ENCODE measurements at regions not wholly inside any gene's neighbourhood (a gene's known extent, or its start where the extent isn't known, plus 50 kb on each side); places are given as distances from the start of the nearest gene placed in this dataset.

DNA sequence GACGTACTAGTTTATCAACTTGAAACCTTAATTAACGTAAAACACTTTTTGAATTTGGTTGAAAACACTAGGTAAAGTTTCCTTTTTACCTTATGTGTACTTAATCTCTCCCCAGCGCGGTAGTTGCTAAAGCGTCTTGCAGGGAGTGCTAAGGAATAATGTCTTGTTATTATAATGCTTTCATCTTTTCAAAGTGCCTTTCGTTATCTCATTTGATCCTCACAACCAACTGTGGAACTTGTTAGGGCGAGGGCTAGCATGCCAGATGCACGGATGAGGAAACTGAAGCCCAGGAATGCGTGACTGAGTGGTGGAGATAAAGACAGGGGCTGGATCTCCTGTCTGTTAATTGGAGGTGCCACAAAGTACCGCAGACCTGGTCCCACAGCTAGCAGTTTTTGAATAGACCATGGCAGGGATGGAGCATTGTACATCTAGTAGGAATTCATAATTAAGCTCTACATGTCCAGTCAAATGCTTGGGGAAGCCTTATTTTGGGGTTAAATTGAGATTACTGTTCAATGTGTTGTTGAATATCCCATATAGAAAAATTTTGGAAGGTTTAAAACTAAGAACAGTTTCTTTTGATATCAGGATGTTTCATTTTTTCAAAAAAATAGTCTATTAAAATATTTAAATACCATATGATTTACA lies 234.3 kb downstream of the SH2D4B start:
- Histone ChIP-seq H4K20me1 (ENCODE audit: insufficient read depth, low read length) (no peaks in the 10 kb centered on the region), H3K4me1 (ENCODE audit: insufficient read depth, low read length) (no peaks in the 10 kb centered on the region), H3K9ac (ENCODE audit: low read depth, low read length) (no peak overlapping the region), H3K27me3 (ENCODE audit: insufficient read depth, low read length, poor library complexity) (no peaks in the 10 kb centered on the region), H2AFZ (ENCODE audit: low read depth, low read length) (no peak overlapping the region), H3K4me2 (ENCODE audit: insufficient read depth, low read length) (no peak overlapping the region), H3K36me3 (ENCODE audit: insufficient read depth, low read length) (no peaks in the 10 kb centered on the region), H3K4me3 (ENCODE audit: low read depth in 1 of 2, low read length in 2 of 2) (no peak overlapping the region), H3K79me2 (ENCODE audit: insufficient read depth, low read length) (no peaks in the 10 kb centered on the region), H3K27ac (ENCODE audit: low read length) (no peak overlapping the region), H3K9me3 (ENCODE audit: insufficient read depth, low read length, severe bottlenecking) (no peaks in the 10 kb centered on the region)
- ATAC-seq (ENCODE audit: insufficient read depth, low read depth), result no peak
- TF ChIP-seq, protein P1, sequence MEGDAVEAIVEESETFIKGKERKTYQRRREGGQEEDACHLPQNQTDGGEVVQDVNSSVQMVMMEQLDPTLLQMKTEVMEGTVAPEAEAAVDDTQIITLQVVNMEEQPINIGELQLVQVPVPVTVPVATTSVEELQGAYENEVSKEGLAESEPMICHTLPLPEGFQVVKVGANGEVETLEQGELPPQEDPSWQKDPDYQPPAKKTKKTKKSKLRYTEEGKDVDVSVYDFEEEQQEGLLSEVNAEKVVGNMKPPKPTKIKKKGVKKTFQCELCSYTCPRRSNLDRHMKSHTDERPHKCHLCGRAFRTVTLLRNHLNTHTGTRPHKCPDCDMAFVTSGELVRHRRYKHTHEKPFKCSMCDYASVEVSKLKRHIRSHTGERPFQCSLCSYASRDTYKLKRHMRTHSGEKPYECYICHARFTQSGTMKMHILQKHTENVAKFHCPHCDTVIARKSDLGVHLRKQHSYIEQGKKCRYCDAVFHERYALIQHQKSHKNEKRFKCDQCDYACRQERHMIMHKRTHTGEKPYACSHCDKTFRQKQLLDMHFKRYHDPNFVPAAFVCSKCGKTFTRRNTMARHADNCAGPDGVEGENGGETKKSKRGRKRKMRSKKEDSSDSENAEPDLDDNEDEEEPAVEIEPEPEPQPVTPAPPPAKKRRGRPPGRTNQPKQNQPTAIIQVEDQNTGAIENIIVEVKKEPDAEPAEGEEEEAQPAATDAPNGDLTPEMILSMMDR (IDR thresholded peaks at IDR 0.05; ENCODE audit: borderline replicate concordance, extremely low read depth, low read length, poor library complexity, severe bottlenecking), result no peak
- no peak for TF ChIP-seq EZH2 (IDR thresholded peaks at IDR 0.05; ENCODE audit: borderline replicate concordance, low read depth, low read length, severe bottlenecking)
- DNase-seq, result no peak

DNA sequence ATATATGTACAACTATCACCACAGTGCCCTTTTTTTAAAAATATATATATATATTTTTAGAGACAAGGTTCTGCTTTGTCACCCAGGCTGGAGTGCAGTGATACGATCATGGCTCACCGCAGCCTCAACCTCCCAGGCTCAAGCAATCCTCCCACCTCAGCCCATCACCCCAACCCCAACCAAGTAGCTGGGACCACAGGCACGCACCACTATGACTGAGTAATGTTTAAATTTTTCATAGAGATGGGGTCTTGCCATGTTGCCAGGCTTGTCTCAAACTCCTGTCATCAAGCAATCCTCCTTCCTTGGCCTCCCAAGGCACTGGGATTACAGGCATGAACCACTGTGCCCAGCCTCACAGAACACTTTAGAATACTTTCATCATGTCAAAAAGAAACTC lies 234.9 kb downstream of the SH2D4B start:
- Histone ChIP-seq H3K4me2 (ENCODE audit: insufficient read depth, low read length) (no peak overlapping the region), H3K27ac (ENCODE audit: low read length) (no peak overlapping the region), H4K20me1 (ENCODE audit: insufficient read depth, low read length) (no peaks in the 10 kb centered on the region), H3K9me3 (ENCODE audit: insufficient read depth, low read length, severe bottlenecking) (no peaks in the 10 kb centered on the region), H3K4me3 (ENCODE audit: low read depth in 1 of 2, low read length in 2 of 2) (no peak overlapping the region), H3K36me3 (ENCODE audit: insufficient read depth, low read length) (no peaks in the 10 kb centered on the region), H3K9ac (ENCODE audit: low read depth, low read length) (no peak overlapping the region), H3K27me3 (ENCODE audit: insufficient read depth, low read length, poor library complexity) (no peaks in the 10 kb centered on the region), H3K4me1 (ENCODE audit: insufficient read depth, low read length) (no peaks in the 10 kb centered on the region), H3K79me2 (ENCODE audit: insufficient read depth, low read length) (no peaks in the 10 kb centered on the region), H2AFZ (ENCODE audit: low read depth, low read length) (no peak overlapping the region)
- TF ChIP-seq, protein P1 (IDR thresholded peaks at IDR 0.05; ENCODE audit: borderline replicate concordance, extremely low read depth, low read length, poor library complexity, severe bottlenecking), result no peak
- no peak for TF ChIP-seq EZH2 (IDR thresholded peaks at IDR 0.05; ENCODE audit: borderline replicate concordance, low read depth, low read length, severe bottlenecking)
- DNase-seq (no peak), ATAC-seq (ENCODE audit: insufficient read depth, low read depth) (no peak)

DNA sequence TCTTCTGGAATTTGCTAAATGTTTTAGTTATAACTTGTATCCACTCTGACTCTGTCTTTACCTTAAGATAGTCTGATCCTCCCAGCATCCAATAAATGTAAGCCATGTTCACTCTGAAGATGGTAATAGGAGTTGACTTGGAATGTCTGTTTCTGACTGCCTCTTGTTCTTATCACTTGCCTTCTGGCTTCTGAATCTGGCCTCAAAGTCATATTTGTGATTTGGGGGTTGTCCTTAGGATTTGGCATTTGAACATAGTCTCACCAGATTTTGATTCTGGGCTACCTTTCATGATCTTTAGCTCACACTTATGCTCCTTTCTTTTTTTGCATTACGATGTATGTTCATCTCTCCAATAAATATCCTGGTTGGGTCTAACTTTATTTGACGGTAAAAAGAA lies 247.0 kb downstream of the SH2D4B start:
- no peaks in the 10 kb centered on the region for H4K20me1 ChIP-seq (ENCODE audit: insufficient read depth, low read length)
- no peaks in the 10 kb centered on the region for H3K36me3 ChIP-seq (ENCODE audit: insufficient read depth, low read length)
- no peak overlapping the region for H3K27ac ChIP-seq (ENCODE audit: low read length)
- H3K4me1 ChIP-seq (ENCODE audit: insufficient read depth, low read length), result no peaks in the 10 kb centered on the region
- DNase-seq (no peak), ATAC-seq (ENCODE audit: insufficient read depth, low read depth) (no peak)
- TF ChIP-seq, protein P1 (IDR thresholded peaks at IDR 0.05; ENCODE audit: borderline replicate concordance, extremely low read depth, low read length, poor library complexity, severe bottlenecking), result no peak
- no peak for TF ChIP-seq EZH2 (IDR thresholded peaks at IDR 0.05; ENCODE audit: borderline replicate concordance, low read depth, low read length, severe bottlenecking)
- H3K9ac ChIP-seq (ENCODE audit: low read depth, low read length), result no peak overlapping the region
- no peak overlapping the region for H3K4me2 ChIP-seq (ENCODE audit: insufficient read depth, low read length)
- H3K27me3 ChIP-seq (ENCODE audit: insufficient read depth, low read length, poor library complexity), result no peaks in the 10 kb centered on the region
- H3K79me2 ChIP-seq (ENCODE audit: insufficient read depth, low read length), result no peaks in the 10 kb centered on the region
- H3K4me3 ChIP-seq (ENCODE audit: low read depth in 1 of 2, low read length in 2 of 2), result no peak overlapping the region
- H3K9me3 ChIP-seq (ENCODE audit: insufficient read depth, low read length, severe bottlenecking), result no peaks in the 10 kb centered on the region
- H2AFZ ChIP-seq (ENCODE audit: low read depth, low read length), result no peak overlapping the region
